ENCODE measurements at regions not wholly inside any gene's neighbourhood (a gene's known extent, or its start where the extent isn't known, plus 50 kb on each side); places are given as distances from the start of the nearest gene placed in this dataset.
"Not testable (repeated sequence)": the region's sequence is repeated elsewhere in the genome, so short reads cannot be mapped to it uniquely, and the experiment has no call there.

- not testable (repeated sequence) for TF ChIP-seq POLR2A, CTCF, EP300 (IDR thresholded peaks at IDR 0.05)
These were observed 522.7 kb upstream of the HS3ST5 start for GRCh38 chr6:114865506-114865905.
